LNCaP clone FGC (cell line): ENCODE measurements at regions not wholly inside any gene's neighbourhood (a gene's known extent, or its start where the extent isn't known, plus 50 kb on each side); places are given as distances from the start of the nearest gene placed in this dataset.
"Not testable (repeated sequence)": the region's sequence is repeated elsewhere in the genome, so short reads cannot be mapped to it uniquely, and the experiment has no call there.

Experiments used
- DNase-seq: peaks from one replicate; pipeline ENCODE4 v3.0.0-alpha.2; 2011; ENCODE audit warnings: low read depth
- H3K4me3 ChIP-seq: 2 replicates; pipeline ENCODE4 v1.5.1; 2011; ENCODE audit warnings: mild to moderate bottlenecking, low read depth, low read length, control low read depth
- CTCF ChIP-seq: IDR thresholded peaks from 2 replicates; pipeline ENCODE4 v1.5.1; 2012; ENCODE audit warnings: mild to moderate bottlenecking; ENCODE audit not compliant: control insufficient read depth, insufficient read depth; ENCODE audit errors: extremely low read depth

- no peak for DNase-seq
- TF ChIP-seq CTCF = no peak
- no peak overlapping the region for H3K4me3 ChIP-seq
Observed at GRCh38 chr1:148308832-148309458, 156.9 kb upstream of the NBPF11 start.

GRCh38 chr1:148307583-148308185, 155.6 kb upstream of the NBPF11 start:
- DNase-seq = no peak
- TF ChIP-seq CTCF = no peak

GRCh38 chr1:148304935-148305334, 152.9 kb upstream of the NBPF11 start:
- not testable (repeated sequence) for H3K4me3 ChIP-seq, DNase-seq

More at GRCh38 chr1:148307583-148308185, 155.6 kb upstream of the NBPF11 start:
- H3K4me3 ChIP-seq = no peak overlapping the region

GRCh38 chr1:148302586-148303364, 150.7 kb upstream of the NBPF11 start:
- H3K4me3 ChIP-seq, DNase-seq: not testable (repeated sequence)

GRCh38 chr1:148297852-148298251, 145.8 kb upstream of the NBPF11 start:
- DNase-seq, H3K4me3 ChIP-seq: not testable (repeated sequence)

GRCh38 chr1:148296511-148296910, 144.4 kb upstream of the NBPF11 start:
- no peak for TF ChIP-seq CTCF
- peak; percentile 14 for DNase-seq
- H3K4me3 ChIP-seq = no peak overlapping the region

- no peak for TF ChIP-seq CTCF
- no peak for DNase-seq
- no peak overlapping the region for H3K4me3 ChIP-seq
Observed at GRCh38 chr1:148294116-148294807, 142.2 kb upstream of the NBPF11 start.

GRCh38 chr1:148293651-148294050, 141.6 kb upstream of the NBPF11 start:
- no peak overlapping the region for H3K4me3 ChIP-seq
- no peak for DNase-seq
- TF ChIP-seq CTCF = no peak
